ENCODE measurements at regions not wholly inside any gene's neighbourhood (a gene's known extent, or its start where the extent isn't known, plus 50 kb on each side); places are given as distances from the start of the nearest gene placed in this dataset.

DNA sequence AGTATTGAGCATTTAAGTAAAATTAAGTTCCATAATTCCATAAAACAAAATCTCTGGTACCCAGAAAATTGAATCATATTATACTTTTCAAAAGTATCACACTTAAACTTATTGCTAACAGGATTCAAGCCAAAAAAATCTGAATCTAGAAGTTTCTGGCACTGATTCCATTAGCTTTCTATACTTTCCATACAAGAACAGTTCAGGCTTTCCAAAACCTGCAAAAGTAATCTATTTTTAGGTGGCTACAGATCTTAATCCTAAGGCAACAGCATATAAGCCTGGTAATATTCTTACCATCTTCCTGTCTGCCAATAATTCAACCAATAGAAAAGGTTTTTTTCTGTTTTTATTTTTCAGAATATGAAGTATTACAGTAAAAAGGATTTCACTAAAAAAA, 185.0 kb downstream of the CRPPA start:
- TF ChIP-seq, protein P1, sequence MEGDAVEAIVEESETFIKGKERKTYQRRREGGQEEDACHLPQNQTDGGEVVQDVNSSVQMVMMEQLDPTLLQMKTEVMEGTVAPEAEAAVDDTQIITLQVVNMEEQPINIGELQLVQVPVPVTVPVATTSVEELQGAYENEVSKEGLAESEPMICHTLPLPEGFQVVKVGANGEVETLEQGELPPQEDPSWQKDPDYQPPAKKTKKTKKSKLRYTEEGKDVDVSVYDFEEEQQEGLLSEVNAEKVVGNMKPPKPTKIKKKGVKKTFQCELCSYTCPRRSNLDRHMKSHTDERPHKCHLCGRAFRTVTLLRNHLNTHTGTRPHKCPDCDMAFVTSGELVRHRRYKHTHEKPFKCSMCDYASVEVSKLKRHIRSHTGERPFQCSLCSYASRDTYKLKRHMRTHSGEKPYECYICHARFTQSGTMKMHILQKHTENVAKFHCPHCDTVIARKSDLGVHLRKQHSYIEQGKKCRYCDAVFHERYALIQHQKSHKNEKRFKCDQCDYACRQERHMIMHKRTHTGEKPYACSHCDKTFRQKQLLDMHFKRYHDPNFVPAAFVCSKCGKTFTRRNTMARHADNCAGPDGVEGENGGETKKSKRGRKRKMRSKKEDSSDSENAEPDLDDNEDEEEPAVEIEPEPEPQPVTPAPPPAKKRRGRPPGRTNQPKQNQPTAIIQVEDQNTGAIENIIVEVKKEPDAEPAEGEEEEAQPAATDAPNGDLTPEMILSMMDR (conservative IDR thresholded peaks at IDR 0.05 in 1 of 2, IDR thresholded peaks at IDR 0.05 in 1 of 2; ENCODE audit: low read depth in 1 of 2, low read length in 2 of 2): no peak
- no peak for TF ChIP-seq EZH2 (IDR thresholded peaks at IDR 0.05; ENCODE audit: low read length, missing control alignments)
